GM12891 (cell line): ENCODE measurements at regions not wholly inside any gene's neighbourhood (a gene's known extent, or its start where the extent isn't known, plus 50 kb on each side); places are given as distances from the start of the nearest gene placed in this dataset.

ENCODE experiments used
- PAX5 ChIP-seq: IDR thresholded peaks from 2 replicates; pipeline ENCODE4 v1.6.1; 2011; ENCODE audit warnings: low read length, moderate library complexity, mild to moderate bottlenecking; ENCODE audit not compliant: insufficient read depth, severe bottlenecking
- POLR2A ChIP-seq: IDR thresholded peaks from 2 replicates; pipeline ENCODE4 v1.6.1; 2011; ENCODE audit warnings: low read depth, low read length, control low read depth
- POLR2AphosphoS5 ChIP-seq: IDR thresholded peaks from 2 replicates; pipeline ENCODE4 v1.6.1; 2011; ENCODE audit warnings: low read depth, low read length, control low read depth
- SPI1 ChIP-seq: IDR thresholded peaks from 2 replicates; pipeline ENCODE4 v1.6.1; 2011; ENCODE audit warnings: low read depth, low read length, control low read depth
- TAF1 ChIP-seq: IDR thresholded peaks from 2 replicates; pipeline ENCODE4 v1.6.1; 2011; ENCODE audit warnings: low read depth, low read length, control low read depth

DNA sequence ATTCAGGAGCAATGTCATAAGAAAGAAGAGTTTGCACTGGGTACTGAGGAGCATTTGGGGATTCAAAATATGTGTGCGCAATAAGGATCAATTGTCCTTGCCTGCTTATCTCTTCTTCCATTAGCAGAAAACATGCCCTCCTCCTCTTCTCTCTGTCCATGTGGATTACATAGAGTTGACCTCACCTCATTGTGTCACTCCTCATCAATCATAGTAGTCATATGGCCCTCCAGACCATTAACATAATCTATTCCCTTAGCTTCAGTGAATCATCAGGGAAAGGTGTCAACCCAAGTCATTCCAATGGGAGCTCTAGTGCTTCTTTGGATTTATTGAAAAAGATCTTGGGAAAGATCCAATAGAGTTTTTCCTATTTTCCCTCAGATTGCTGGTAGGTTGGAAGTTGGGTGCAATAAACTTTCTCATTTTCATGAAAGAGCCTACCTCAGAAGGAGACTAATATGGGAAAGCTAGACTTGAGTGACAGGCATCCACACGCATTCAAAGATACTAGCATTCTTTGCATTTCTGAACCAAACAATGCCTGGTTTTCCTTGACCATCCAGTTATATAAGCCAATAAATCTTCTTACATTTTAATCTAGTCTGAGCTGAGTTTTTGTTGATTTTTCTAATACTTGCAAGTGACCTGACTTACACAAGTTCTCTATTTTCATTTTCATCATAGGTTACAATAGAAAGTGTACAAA, 71.5 kb upstream of the FAM13C start:
- no peak for TF ChIP-seq TAF1
- TF ChIP-seq POLR2A: no peak
- no peak for TF ChIP-seq POLR2AphosphoS5
- no peak for TF ChIP-seq PAX5
- TF ChIP-seq SPI1: no peak
